Stimulated activated CD8-positive, alpha-beta memory T cell treated with anti-CD3 and anti-CD28 coated beads, Interleukin-12 subunit alpha, Interleukin-12 subunit beta, amount 100 ng/mL, for 1 hour (primary cell): ENCODE measurements at regions not wholly inside any gene's neighbourhood (a gene's known extent, or its start where the extent isn't known, plus 50 kb on each side); places are given as distances from the start of the nearest gene placed in this dataset.

Experiments used
- DNase-seq: peaks from one replicate; pipeline ENCODE4 v3.0.0-alpha.2; 2020; ENCODE audit warnings: low read depth

DNA sequence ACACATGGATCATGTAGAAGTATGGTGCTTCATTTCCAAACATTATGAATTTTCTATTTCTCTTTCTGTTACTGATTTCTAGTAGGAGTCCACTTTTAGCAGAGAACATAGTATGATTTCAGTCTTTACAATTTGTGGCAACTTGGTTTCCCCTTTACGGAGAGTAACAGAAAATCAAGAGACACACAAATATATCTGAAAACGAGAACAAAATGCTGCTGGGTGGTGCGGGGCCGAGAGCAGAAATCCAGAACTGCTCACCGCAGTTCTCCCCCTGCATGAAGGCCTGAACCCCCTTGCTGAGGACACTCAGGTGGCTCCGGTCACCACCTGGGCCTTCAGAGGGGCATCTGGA, 94.5 kb upstream of the FMN2 start:
- DNase-seq: no peak

DNA sequence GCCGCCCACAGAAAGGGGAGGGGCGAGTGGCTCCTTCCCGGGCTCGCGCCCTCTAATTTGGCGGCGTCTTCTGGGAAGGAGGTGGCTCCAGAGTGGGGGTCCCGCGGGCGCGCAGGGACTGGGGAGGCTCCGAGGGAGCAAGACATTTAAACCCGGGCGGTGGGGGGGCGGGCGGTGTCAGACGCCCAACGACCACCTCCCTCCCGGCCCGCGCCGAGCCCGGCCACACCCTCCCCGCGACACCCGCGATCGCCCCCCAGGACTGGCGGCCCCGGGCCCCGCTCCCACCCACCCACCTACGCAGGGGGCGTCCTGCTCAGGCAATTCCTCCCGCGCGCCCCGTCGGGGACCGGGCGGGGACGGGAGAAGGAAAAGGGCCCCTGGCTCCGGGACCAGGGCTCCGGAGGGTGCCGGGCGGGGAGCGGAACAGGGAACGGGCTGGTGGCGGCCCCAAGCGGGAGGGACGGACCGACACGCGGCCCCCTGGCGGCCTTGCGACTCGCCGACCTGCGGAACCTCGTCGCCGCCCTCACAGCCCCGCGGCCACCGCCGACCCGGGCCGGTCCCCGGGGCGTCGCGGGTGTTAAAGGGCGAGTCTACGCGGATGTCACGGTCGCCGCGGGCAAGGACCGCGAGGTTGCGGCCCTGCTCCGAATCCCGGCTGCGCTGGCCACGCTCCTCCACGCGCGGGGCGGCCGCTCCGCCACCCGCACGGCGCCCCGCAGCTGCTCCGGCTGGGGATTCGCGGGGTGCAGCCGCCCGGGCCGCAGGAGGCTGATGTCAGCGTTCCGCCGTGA, 94.0 kb upstream of the FMN2 start:
- DNase-seq: no peak

DNA sequence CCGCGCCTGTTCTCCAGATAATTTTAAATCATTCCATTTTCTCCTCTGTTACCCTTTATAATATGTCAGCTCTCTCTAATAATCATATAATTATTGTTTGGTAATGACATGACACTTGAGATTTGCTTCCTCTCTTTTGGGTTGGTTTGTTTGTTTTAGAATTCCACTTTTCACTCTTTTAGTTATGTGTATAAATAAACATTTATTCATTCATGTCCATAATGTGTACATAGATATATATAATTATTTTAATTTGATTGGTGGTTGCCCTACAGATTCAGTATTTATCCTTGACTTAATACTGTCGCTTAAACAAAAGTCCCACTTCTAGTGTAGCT, 93.4 kb upstream of the FMN2 start:
- DNase-seq: no peak

- no peak for DNase-seq
Measured at GRCh38 chr1:239999170-239999569, 92.5 kb upstream of the FMN2 start.

DNA sequence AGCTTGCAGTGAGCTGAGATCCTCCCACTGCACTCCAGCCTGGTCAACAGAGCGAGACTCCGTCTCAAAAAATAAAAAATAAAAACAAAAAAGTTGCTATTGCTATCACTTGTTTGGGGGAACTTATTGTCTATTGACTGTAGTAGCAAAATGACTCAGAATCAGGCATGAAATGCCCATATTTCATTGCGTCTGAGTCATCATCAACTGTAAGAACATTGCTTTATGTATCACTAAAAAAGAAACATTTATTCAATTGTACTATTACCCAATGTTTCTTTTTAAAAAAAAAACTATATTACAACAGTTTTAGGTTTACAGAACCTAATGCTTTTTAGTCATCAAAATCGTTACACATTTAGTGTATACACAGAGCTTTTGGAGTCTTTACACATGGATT, 91.0 kb upstream of the FMN2 start:
- no peak for DNase-seq

DNA sequence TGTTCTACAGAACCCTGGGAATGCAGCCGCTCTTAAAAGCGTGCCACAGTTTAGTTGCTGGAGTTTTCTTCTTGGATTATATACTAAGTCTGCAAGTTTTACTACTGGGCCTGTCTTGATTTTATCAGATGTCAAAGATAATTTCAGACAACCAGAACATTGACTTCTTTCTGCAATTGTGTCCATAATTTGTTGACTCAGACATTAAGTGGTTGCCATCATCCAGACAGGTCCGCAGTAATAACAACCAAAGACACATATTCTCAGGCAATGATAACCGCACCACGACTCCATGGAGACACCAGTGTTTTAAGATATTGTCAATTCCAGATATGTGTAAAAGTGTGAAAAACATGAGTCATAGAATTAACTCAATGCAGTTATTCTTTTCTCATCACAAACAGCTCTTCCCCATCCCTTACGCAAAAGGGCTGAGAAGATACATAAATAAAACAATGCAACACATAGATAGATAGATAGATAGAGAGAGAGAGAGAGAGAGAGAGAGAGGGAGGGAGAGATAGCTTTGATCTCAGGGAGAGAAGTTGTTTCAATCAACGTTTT, 90.4 kb upstream of the FMN2 start:
- DNase-seq: no peak

DNA sequence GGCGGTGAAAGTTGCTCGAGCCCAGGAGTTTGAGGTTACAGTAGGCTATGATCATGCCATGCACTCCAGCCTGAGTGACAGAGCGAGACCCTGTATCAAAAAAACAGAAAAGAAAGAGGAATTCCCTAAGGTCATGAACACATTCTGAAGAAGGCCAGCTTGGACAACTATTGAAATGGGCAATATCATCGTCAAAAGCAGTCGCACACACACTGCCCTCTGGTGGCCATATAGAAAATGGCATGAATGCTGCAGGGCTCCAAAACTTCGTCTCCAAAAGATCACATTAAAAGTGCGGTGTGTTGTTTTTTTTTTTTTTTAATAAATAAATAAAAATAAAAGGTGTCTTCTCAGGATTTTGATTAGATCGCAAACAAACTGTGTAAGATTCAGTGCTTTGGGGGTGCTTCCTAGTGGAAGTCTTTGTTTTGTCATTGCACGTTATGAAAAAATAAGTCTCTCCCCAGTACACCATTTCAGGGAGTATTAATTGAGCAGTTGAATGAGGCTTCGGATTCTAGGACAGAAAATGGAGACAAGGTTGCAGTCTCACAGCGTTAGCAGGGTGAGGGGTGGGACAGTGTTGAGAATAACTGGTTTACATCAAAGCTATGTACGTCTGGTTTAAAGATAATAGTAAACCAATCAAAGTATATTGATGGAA, 87.5 kb upstream of the FMN2 start:
- DNase-seq: no peak

- no peak for DNase-seq
Measured at GRCh38 chr1:240005997-240006650, 85.6 kb upstream of the FMN2 start.

DNA sequence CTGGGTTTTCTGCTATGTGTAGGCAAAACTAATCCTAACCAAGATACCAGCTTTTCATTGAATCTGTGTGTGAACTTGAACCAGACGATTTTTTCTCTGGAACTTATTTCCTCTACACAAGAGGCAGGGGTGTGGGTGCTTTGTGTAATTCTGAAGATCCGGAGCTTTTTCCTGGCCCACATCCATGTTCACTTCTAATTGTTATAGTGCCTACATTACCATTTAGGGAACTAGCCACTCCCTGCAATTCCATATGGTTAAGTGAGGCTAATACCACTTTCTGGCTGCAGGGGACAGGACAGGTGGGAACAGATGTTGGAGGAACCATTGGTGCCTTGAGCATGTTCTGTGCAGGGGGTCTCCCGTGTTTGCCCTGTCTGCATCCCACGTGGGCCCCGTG, 83.4 kb upstream of the FMN2 start:
- DNase-seq: no peak

DNA sequence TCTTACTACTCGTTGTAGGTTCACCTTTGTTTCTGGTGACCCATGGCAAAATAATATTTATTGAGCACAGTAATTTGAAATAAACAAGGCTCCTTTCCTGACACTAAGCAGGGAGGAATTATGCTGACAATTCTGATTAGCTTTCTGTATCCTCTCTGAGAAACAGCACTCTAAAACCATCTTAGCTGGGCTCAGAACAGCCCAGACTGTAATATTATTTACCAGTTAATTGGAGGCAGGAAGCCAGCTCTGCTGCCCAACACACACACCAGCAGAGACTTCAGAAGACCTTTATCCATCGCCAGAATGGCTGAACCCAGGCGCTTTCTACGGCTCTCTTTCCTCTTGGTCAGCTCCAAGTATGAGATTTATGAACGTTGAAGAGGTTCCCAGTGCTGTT, 77.6 kb upstream of the FMN2 start:
- DNase-seq: no peak

DNA sequence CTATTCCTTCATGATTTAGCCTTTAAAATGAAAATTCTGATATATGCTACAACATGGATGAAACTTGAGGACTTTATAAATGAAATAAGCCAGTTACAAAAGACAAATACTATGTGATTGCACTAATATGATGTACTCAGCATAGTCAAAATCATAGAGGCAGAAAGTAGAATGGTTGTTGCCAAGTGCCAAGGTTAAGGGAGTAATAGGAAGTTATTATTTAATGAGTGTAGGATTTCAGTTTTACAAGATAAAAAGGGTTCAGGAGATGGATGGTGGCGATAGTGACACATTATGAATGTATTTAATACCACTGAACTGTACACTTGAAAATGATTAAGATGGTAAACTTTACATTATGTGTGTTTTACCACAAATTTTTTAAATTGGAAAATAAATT, 73.1 kb upstream of the FMN2 start:
- no peak for DNase-seq

DNA sequence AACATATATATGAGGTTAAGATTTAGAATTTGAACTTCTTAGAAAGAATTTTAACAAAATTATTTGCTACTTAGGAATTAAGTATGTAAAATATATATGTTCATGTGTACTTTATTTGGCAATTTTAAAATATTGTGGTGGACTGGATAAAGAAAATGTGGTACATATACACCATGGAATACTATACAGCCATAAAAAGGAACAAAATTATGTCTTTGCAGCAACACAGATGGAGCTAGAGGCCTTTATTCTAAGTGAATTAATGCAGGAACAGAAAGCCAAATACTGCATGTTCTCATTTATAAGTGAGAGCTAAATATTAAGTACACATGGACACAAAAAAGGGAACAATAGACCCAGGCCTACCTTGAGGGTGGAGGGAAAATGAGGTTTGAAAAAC, 72.2 kb upstream of the FMN2 start:
- DNase-seq: no peak

DNA sequence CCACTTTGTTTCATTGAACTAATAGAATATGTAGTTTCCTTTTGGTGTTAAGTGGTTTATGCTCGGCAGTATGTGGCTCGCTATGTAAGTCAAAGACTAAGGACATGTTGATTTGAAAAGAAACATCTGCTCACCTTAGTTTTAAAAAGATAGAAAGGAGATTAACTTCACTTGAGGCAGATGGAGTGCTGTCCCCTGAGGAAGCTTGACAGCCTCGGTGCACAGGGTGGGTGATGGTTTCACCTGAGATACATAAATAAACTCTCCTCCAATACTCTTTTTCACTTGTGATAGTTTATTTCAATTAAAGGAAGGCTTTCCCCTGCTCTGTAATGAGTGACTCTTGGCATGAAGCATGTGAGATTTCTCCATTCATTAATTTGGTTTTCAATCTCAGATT, 70.8 kb upstream of the FMN2 start:
- no peak for DNase-seq

GRCh38 chr1:240021709-240022108, 70.0 kb upstream of the FMN2 start:
- DNase-seq: no peak

- DNase-seq: no peak
Measured at GRCh38 chr1:240027059-240027462, 64.6 kb upstream of the FMN2 start.

DNA sequence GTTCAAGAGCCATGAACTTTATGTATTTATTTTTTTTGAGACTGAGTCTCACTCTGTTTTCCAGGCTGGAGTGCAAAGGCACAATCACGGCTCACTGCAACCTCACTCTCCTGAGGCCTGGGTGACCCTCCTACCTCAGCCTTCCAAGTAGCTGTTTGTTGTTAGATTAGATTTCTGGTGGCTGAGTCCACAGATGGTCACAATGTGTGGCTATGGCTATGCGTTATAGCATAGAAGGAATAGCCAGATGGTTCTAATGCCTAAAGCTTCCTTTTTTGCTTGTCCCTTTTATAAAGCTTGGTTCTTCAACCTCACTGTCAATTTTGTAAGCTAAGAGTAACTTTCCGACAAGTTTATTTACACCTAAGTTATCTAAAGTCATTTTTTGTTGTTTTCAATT, 62.3 kb upstream of the FMN2 start:
- no peak for DNase-seq

GRCh38 chr1:240030236-240030635, 61.4 kb upstream of the FMN2 start:
- no peak for DNase-seq

DNA sequence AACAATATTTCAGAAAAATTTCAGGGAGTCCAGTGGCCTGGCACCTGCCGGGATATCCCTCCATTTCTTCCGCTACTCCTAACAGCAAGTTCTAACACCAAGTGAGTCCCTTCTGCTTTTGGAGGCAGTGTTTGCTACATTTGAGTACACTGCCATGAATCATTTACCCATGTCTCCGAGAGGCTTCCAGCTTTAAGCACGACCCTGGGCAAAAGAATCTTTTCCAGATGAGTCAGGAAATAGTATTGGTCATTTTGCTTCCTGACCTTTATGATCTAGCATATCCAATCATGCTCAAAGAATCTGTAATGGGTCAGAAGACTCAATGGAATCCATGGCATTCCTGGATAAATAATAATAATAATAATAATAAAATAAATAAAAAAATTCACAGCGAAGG, 60.7 kb upstream of the FMN2 start:
- DNase-seq: no peak

DNA sequence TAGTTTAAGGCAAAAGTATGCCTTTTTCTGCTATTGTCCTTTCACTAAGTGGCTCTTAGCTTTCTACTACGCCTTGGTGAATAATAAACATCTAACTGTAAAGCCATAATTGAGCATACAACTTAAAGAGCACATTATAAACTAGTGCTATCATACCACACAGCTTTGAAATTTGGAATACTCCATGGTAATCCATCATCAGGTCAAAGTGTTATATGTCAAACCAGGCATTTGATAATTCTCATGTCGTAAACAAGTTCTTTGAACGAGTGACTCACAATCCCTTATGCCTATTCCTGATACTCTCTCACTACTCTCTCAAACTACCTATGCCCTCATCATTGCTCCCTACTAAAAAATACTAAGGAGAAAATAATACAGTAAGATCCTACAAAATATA, 60.3 kb upstream of the FMN2 start:
- DNase-seq: no peak

DNA sequence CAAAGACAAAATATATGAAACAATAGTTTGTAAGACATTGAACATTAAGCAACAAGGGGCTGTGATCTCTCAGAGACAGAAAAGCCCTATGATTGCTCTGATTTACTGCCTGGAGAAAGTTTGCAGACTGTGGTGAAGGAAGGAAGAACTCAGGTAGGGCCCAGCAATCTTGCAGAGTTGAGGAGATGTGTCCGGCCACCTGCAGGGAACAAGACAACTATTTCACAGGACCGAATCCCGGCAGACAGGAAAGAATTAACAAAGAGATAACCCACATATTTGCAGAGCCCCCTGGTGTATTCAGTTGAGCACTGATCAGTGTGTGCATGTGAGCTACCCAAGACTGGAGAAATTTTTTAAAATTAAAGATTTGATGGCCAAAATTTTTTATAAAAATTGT, 58.3 kb upstream of the FMN2 start:
- no peak for DNase-seq

GRCh38 chr1:240036526-240036925, 55.2 kb upstream of the FMN2 start:
- no peak for DNase-seq
